ENCODE measurements at regions not wholly inside any gene's neighbourhood (a gene's known extent, or its start where the extent isn't known, plus 50 kb on each side); places are given as distances from the start of the nearest gene placed in this dataset.
A peak's percentile ranks its signal among the peaks of the same experiment; 100 is the strongest.
"Not testable (repeated sequence)": the region's sequence is repeated elsewhere in the genome, so short reads cannot be mapped to it uniquely, and the experiment has no call there.

DNA sequence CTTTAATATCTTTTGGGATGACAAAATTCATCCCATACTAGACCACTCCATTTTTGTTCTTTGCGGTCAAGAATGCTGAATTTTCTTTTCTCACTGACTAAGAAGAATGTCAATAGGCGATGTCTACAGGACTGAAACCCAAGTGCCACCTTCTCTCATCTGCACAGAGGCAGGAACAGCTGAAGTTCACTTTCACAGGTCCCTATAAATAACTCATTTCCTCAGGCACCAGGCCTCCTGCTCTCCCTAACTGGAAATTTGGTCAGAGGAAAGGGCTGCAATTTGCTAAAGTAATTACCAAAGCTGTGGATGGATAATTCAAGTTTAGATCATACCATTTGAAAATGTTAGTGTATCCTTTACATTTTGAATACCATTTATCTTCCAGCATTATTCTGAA lies 142.9 kb downstream of the DIRAS2 start:
- no peak for TF ChIP-seq CTCF (IDR thresholded peaks at IDR 0.05)
- Mint-ChIP-seq H3K27ac (ENCODE audit: unreplicated experiment) (no peak overlapping the region), H3K27me3 (ENCODE audit: unreplicated experiment) (peaks cover 17% of the 10 kb centered on the region), H3K9me3 (ENCODE audit: unreplicated experiment) (peaks cover 6% of the 10 kb centered on the region), H3K4me3 (ENCODE audit: unreplicated experiment) (no peak overlapping the region), H3K36me3 (ENCODE audit: unreplicated experiment) (no peaks in the 10 kb centered on the region), H3K4me1 (ENCODE audit: unreplicated experiment) (peaks cover 9% of the 10 kb centered on the region)
- no peak for DNase-seq (ENCODE audit: extremely low spot score, unreplicated experiment)

DNA sequence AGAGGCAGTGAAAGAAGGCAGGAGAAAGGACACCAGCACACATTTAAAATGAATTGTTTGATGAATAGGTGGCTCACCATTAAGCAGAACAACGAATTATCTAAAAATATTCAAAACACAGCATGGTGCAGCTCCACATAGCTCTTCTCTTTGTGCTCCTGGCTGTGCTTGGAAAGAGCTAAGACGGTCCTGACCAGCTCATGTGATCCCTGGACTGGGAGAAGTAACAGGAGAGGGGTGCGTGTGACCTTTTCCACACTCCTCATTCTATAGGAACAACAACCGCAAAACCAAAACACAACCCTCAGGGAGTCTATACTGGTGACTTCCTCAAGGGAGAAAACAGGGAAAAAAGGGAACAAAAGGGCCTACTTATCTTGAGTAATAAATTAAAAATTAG lies 140.5 kb downstream of the DIRAS2 start:
- Mint-ChIP-seq H3K4me1 (ENCODE audit: unreplicated experiment) (peaks cover 9% of the 10 kb centered on the region), H3K36me3 (ENCODE audit: unreplicated experiment) (no peaks in the 10 kb centered on the region), H3K27me3 (ENCODE audit: unreplicated experiment) (peaks cover under 1% of the 10 kb centered on the region), H3K9me3 (ENCODE audit: unreplicated experiment) (no peaks in the 10 kb centered on the region), H3K27ac (ENCODE audit: unreplicated experiment) (peak overlapping the region; percentile 19), H3K4me3 (ENCODE audit: unreplicated experiment) (no peak overlapping the region)
- no peak for TF ChIP-seq CTCF (IDR thresholded peaks at IDR 0.05)
- DNase-seq (ENCODE audit: extremely low spot score, unreplicated experiment), result no peak

DNA sequence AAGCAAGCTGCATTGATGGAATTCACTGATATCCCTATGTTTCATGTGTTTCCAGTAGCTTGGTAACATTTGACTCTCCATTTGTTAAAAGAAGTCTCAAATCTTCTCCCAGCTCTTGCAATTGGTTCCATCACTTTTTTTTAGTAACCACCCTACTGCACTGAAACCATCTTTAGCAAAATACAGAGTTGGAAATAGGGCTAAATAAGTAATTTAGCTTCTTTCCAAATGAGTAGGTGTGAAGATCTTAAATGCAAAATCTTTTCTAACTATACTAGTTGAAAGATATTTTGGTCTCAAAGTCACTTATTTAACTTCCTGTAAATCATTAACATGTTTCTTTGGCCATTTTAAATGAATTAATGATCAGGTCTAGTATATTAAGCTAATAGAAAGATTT lies 138.1 kb downstream of the DIRAS2 start:
- no peak for DNase-seq (ENCODE audit: extremely low spot score, unreplicated experiment)
- H3K27ac Mint-ChIP-seq (ENCODE audit: unreplicated experiment), result no peak overlapping the region

GRCh38 chr9:90505695-90506094 lies 136.9 kb downstream of the DIRAS2 start:
- no peaks in the 10 kb centered on the region for H3K36me3 Mint-ChIP-seq (ENCODE audit: unreplicated experiment)
- no peak for TF ChIP-seq CTCF (IDR thresholded peaks at IDR 0.05)
- H3K4me3 Mint-ChIP-seq (ENCODE audit: unreplicated experiment), result no peak overlapping the region
- no peak overlapping the region for H3K27ac Mint-ChIP-seq (ENCODE audit: unreplicated experiment)
- DNase-seq (ENCODE audit: extremely low spot score, unreplicated experiment), result no peak
- H3K27me3 Mint-ChIP-seq (ENCODE audit: unreplicated experiment), result no peaks in the 10 kb centered on the region
- no peaks in the 10 kb centered on the region for H3K9me3 Mint-ChIP-seq (ENCODE audit: unreplicated experiment)
- H3K4me1 Mint-ChIP-seq (ENCODE audit: unreplicated experiment), result peaks cover 7% of the 10 kb centered on the region

More for the DNA sequence above, 138.1 kb downstream of the DIRAS2 start:
- H3K4me3 Mint-ChIP-seq (ENCODE audit: unreplicated experiment), result no peak overlapping the region
- H3K27me3 Mint-ChIP-seq (ENCODE audit: unreplicated experiment), result no peaks in the 10 kb centered on the region
- H3K9me3 Mint-ChIP-seq (ENCODE audit: unreplicated experiment), result no peaks in the 10 kb centered on the region
- TF ChIP-seq CTCF (IDR thresholded peaks at IDR 0.05), result no peak
- peaks cover 7% of the 10 kb centered on the region for H3K4me1 Mint-ChIP-seq (ENCODE audit: unreplicated experiment)
- H3K36me3 Mint-ChIP-seq (ENCODE audit: unreplicated experiment), result no peaks in the 10 kb centered on the region

DNA sequence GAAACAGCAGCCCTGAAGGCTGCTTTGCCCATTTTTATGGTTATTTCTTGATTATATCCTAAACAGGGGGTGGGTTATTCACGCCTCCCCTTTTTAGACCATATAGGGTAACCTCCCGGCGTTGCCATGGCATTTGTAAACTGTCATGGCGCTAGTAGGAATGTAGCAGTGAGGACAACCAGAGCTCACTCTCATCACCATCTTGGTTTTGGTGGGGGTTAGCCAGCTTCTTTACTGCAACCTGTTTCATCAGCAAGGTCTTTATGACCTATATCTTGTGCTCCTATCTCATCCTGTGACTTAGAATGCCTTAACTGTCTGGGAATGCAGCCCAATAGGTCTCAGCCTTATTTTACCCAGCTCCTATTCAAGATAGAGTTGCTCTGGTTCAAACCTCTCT lies 136.2 kb downstream of the DIRAS2 start:
- H3K4me1 Mint-ChIP-seq (ENCODE audit: unreplicated experiment); DNase-seq (ENCODE audit: extremely low spot score, unreplicated experiment); H3K27ac Mint-ChIP-seq (ENCODE audit: unreplicated experiment); H3K27me3 Mint-ChIP-seq (ENCODE audit: unreplicated experiment); H3K4me3 Mint-ChIP-seq (ENCODE audit: unreplicated experiment); H3K9me3 Mint-ChIP-seq (ENCODE audit: unreplicated experiment); H3K36me3 Mint-ChIP-seq (ENCODE audit: unreplicated experiment): not testable (repeated sequence)

- DNase-seq (ENCODE audit: extremely low spot score, unreplicated experiment), result no peak
- Mint-ChIP-seq H3K4me1 (ENCODE audit: unreplicated experiment) (no peaks in the 10 kb centered on the region), H3K27me3 (ENCODE audit: unreplicated experiment) (no peaks in the 10 kb centered on the region), H3K9me3 (ENCODE audit: unreplicated experiment) (no peaks in the 10 kb centered on the region), H3K27ac (ENCODE audit: unreplicated experiment) (no peak overlapping the region), H3K4me3 (ENCODE audit: unreplicated experiment) (no peak overlapping the region), H3K36me3 (ENCODE audit: unreplicated experiment) (no peaks in the 10 kb centered on the region)
- TF ChIP-seq CTCF (IDR thresholded peaks at IDR 0.05), result no peak
Measured at GRCh38 chr9:90507621-90508020, 135.0 kb downstream of the DIRAS2 start.
